ENCODE measurements at regions not wholly inside any gene's neighbourhood (a gene's known extent, or its start where the extent isn't known, plus 50 kb on each side); places are given as distances from the start of the nearest gene placed in this dataset.

GRCh38 chr11:29166306-29166705 lies 850.5 kb downstream of the KCNA4 start:
- no peak for DNase-seq (ENCODE audit: unreplicated experiment)
- intact Hi-C loops (cut with micrococcal nuclease): no loop called here
- Mint-ChIP-seq H3K4me1 (ENCODE audit: insufficient read depth, unreplicated experiment) (peaks cover 6% of the 10 kb centered on the region), H3K36me3 (ENCODE audit: insufficient read depth, unreplicated experiment) (no peaks in the 10 kb centered on the region), H3K27ac (ENCODE audit: low read depth, unreplicated experiment) (no peak overlapping the region), H3K27me3 (ENCODE audit: insufficient read depth, unreplicated experiment) (no peaks in the 10 kb centered on the region), H3K4me3 (ENCODE audit: unreplicated experiment) (no peak overlapping the region), H3K9me3 (ENCODE audit: unreplicated experiment) (no peaks in the 10 kb centered on the region)
- no TSS peak for BruUV-seq (replicated peaks)
- POLR2A ChIA-PET: no interaction called here
- CTCF ChIA-PET: interaction anchor here (1.1 to 1.7 kb wide), 2 partner anchors 162 to 1471 kb away, joined by 3 to 5 read pairs; no protein-coding TSS in a partner anchor
- TF ChIP-seq CTCF (IDR thresholded peaks at IDR 0.05; ENCODE audit: unreplicated experiment): no peak

- DNase-seq (ENCODE audit: unreplicated experiment): no peak
- TF ChIP-seq CTCF (IDR thresholded peaks at IDR 0.05; ENCODE audit: unreplicated experiment): no peak
- ChIA-PET CTCF (interaction anchor here (0.6 to 6.8 kb wide), 4 partner anchors 25 to 1463 kb away, joined by 3 to 48 read pairs (median 4); partner anchors contain the start of gene BDNF), POLR2A (no interaction called here)
- H3K4me3 Mint-ChIP-seq (ENCODE audit: unreplicated experiment): no peak overlapping the region
- peaks cover 11% of the 10 kb centered on the region for H3K4me1 Mint-ChIP-seq (ENCODE audit: insufficient read depth, unreplicated experiment)
- BruUV-seq (replicated peaks): no TSS peak
- intact Hi-C loops (cut with micrococcal nuclease): no loop called here
- H3K27ac Mint-ChIP-seq (ENCODE audit: low read depth, unreplicated experiment): no peak overlapping the region
- H3K9me3 Mint-ChIP-seq (ENCODE audit: unreplicated experiment): no peaks in the 10 kb centered on the region
- no peaks in the 10 kb centered on the region for H3K27me3 Mint-ChIP-seq (ENCODE audit: insufficient read depth, unreplicated experiment)
- H3K36me3 Mint-ChIP-seq (ENCODE audit: insufficient read depth, unreplicated experiment): no peaks in the 10 kb centered on the region
Measured at GRCh38 chr11:29163231-29163630, 853.6 kb downstream of the KCNA4 start.

GRCh38 chr11:29162491-29162890 lies 854.3 kb downstream of the KCNA4 start:
- ChIA-PET POLR2A (no interaction called here), CTCF (interaction anchor here (0.6 to 6.8 kb wide), 5 partner anchors 475 to 1467 kb away, joined by 3 to 48 read pairs (median 5); partner anchors contain the start of gene BDNF)
- peaks cover 11% of the 10 kb centered on the region for H3K4me1 Mint-ChIP-seq (ENCODE audit: insufficient read depth, unreplicated experiment)
- no peak overlapping the region for H3K4me3 Mint-ChIP-seq (ENCODE audit: unreplicated experiment)
- no peaks in the 10 kb centered on the region for H3K9me3 Mint-ChIP-seq (ENCODE audit: unreplicated experiment)
- BruUV-seq (replicated peaks): no TSS peak
- intact Hi-C loops (cut with micrococcal nuclease): no loop called here
- DNase-seq (ENCODE audit: unreplicated experiment): peak; percentile 9
- no peak for TF ChIP-seq CTCF (IDR thresholded peaks at IDR 0.05; ENCODE audit: unreplicated experiment)
- H3K27ac Mint-ChIP-seq (ENCODE audit: low read depth, unreplicated experiment): no peak overlapping the region
- H3K27me3 Mint-ChIP-seq (ENCODE audit: insufficient read depth, unreplicated experiment): no peaks in the 10 kb centered on the region
- H3K36me3 Mint-ChIP-seq (ENCODE audit: insufficient read depth, unreplicated experiment): no peaks in the 10 kb centered on the region

- H3K36me3 Mint-ChIP-seq (ENCODE audit: insufficient read depth, unreplicated experiment): no peaks in the 10 kb centered on the region
- H3K9me3 Mint-ChIP-seq (ENCODE audit: unreplicated experiment): no peaks in the 10 kb centered on the region
- no TSS peak for BruUV-seq (replicated peaks)
- intact Hi-C loops (cut with micrococcal nuclease): no loop called here
- ChIA-PET CTCF (interaction anchor here (0.6 to 6.8 kb wide), 7 partner anchors 98 to 1466 kb away, joined by 3 to 48 read pairs (median 5); partner anchors contain the start of gene BDNF), POLR2A (no interaction called here)
- no peaks in the 10 kb centered on the region for H3K27me3 Mint-ChIP-seq (ENCODE audit: insufficient read depth, unreplicated experiment)
- H3K27ac Mint-ChIP-seq (ENCODE audit: low read depth, unreplicated experiment): no peak overlapping the region
- no peak overlapping the region for H3K4me3 Mint-ChIP-seq (ENCODE audit: unreplicated experiment)
- TF ChIP-seq CTCF (IDR thresholded peaks at IDR 0.05; ENCODE audit: unreplicated experiment): no peak
- peak; percentile 14 for DNase-seq (ENCODE audit: unreplicated experiment)
- H3K4me1 Mint-ChIP-seq (ENCODE audit: insufficient read depth, unreplicated experiment): peaks cover 11% of the 10 kb centered on the region
Measured at GRCh38 chr11:29161191-29161590, 855.6 kb downstream of the KCNA4 start.
